22Rv1 (cell line): ENCODE measurements at regions not wholly inside any gene's neighbourhood (a gene's known extent, or its start where the extent isn't known, plus 50 kb on each side); places are given as distances from the start of the nearest gene placed in this dataset.

Experiments used
- H3K27ac ChIP-seq: fragments of 450-650 bp; 2 replicates; pipeline ENCODE4 v1.5.1; 2017
- CTCF ChIP-seq: fragments of 450-650 bp; IDR thresholded peaks from 2 replicates; pipeline ENCODE4 v1.5.1; 2017; ENCODE audit warnings: mild to moderate bottlenecking
- ZFX ChIP-seq: fragments of 450-650 bp; IDR thresholded peaks from 2 replicates; pipeline ENCODE4 v1.6.1; 2017; ENCODE audit warnings: antibody characterized with exemption, borderline replicate concordance

- no peak overlapping the region for H3K27ac ChIP-seq
- no peak for TF ChIP-seq CTCF
- TF ChIP-seq ZFX = no peak
These were observed 430.9 kb downstream of the PCNX1 start for GRCh38 chr14:71338153-71338552.

GRCh38 chr14:71339650-71340415 lies 432.6 kb downstream of the PCNX1 start:
- H3K27ac ChIP-seq = no peak overlapping the region
- TF ChIP-seq ZFX (no peak), CTCF (no peak)

- TF ChIP-seq CTCF = no peak
- no peak overlapping the region for H3K27ac ChIP-seq
These were observed 433.9 kb downstream of the PCNX1 start for GRCh38 chr14:71341156-71341555.

- no peak for TF ChIP-seq CTCF
- TF ChIP-seq ZFX = no peak
- no peak overlapping the region for H3K27ac ChIP-seq
These were observed 436.5 kb downstream of the PCNX1 start for GRCh38 chr14:71343724-71344123.

GRCh38 chr14:71344506-71344905 lies 437.2 kb downstream of the PCNX1 start:
- H3K27ac ChIP-seq = no peak overlapping the region
- TF ChIP-seq CTCF (no peak), ZFX (no peak)

- TF ChIP-seq CTCF (no peak), ZFX (no peak)
- no peak overlapping the region for H3K27ac ChIP-seq
These were observed 439.4 kb downstream of the PCNX1 start for GRCh38 chr14:71346685-71347084.

- no peak overlapping the region for H3K27ac ChIP-seq
- TF ChIP-seq ZFX (no peak), CTCF (no peak)
These were observed 441.1 kb downstream of the PCNX1 start for GRCh38 chr14:71348394-71348793.
